Keratinocyte (primary cell): ENCODE measurements at regions not wholly inside any gene's neighbourhood (a gene's known extent, or its start where the extent isn't known, plus 50 kb on each side); places are given as distances from the start of the nearest gene placed in this dataset.
A peak's percentile ranks its signal among the peaks of the same experiment; 100 is the strongest.

Experiments
- DNase-seq: peaks from one replicate; pipeline ENCODE4 v3.0.0-alpha.2; 2011; ENCODE audit warnings: low read depth, missing footprints, low spot score
- FAIRE-seq: peaks from 2 replicates; lab custom pipeline; 2011; peaks lifted over from hg19 to GRCh38; lab: Jason Lieb, UNC
- H2AFZ ChIP-seq: 2 replicates; pipeline ENCODE4 v1.6.0; 2012; ENCODE audit warnings: low read length, control low read depth, inconsistent platforms; ENCODE audit not compliant: control insufficient read depth
- H3K27ac ChIP-seq: 2 replicates; pipeline ENCODE4 v1.5.1; 2011; ENCODE audit warnings: low read length; ENCODE audit not compliant: control insufficient read depth, insufficient read depth
- H3K27me3 ChIP-seq: 3 replicates; pipeline ENCODE4 v1.6.0; 2011; ENCODE audit warnings: low read length; ENCODE audit not compliant: control insufficient read depth, insufficient read depth; ENCODE audit errors: extremely low read depth
- H3K36me3 ChIP-seq, 2 experiments: 2 replicates in 1 of 2; 3 replicates in 1 of 2; pipeline ENCODE4 v1.5.1; 2011; ENCODE audit warnings: low read length in 2 of 2, mild to moderate bottlenecking in 1 of 2; ENCODE audit not compliant: control insufficient read depth in 2 of 2, insufficient read depth in 2 of 2; ENCODE audit errors: extremely low read depth in 1 of 2
- H3K4me1 ChIP-seq: 3 replicates; pipeline ENCODE4 v1.5.1; 2011; ENCODE audit warnings: low read length; ENCODE audit not compliant: control insufficient read depth, insufficient read depth; ENCODE audit errors: extremely low read depth
- H3K4me2 ChIP-seq: 3 replicates; pipeline ENCODE4 v1.6.0; 2011; ENCODE audit warnings: low read depth, low read length; ENCODE audit not compliant: control insufficient read depth, insufficient read depth; ENCODE audit errors: extremely low read depth
- H3K4me3 ChIP-seq, 3 experiments: fragments of 200-600 bp in 1 of 3; sonication (generic) in 1 of 3; 2 replicates in 2 of 3; 3 replicates in 1 of 3; pipeline ENCODE4 v1.5.1; 2011 to 2016; ENCODE audit warnings: low read length in 3 of 3, mild to moderate bottlenecking in 3 of 3, control low read depth in 2 of 3, inconsistent platforms in 1 of 3, low read depth in 1 of 3, mixed read lengths in 1 of 3, mixed run types in 1 of 3, moderate library complexity in 1 of 3; ENCODE audit not compliant: control insufficient read depth in 2 of 3, insufficient read depth in 2 of 3; ENCODE audit errors: extremely low read depth in 1 of 3
- H3K79me2 ChIP-seq: 2 replicates; pipeline ENCODE4 v1.6.0; 2012; ENCODE audit warnings: low read length; ENCODE audit not compliant: control insufficient read depth, insufficient read depth
- H3K9ac ChIP-seq: 3 replicates; pipeline ENCODE4 v1.6.0; 2011; ENCODE audit warnings: low read length; ENCODE audit not compliant: control insufficient read depth, insufficient read depth; ENCODE audit errors: extremely low read depth
- H3K9me1 ChIP-seq: 3 replicates; pipeline ENCODE4 v1.6.0; 2011; ENCODE audit warnings: low read length; ENCODE audit not compliant: control insufficient read depth, insufficient read depth; ENCODE audit errors: extremely low read depth
- H3K9me3 ChIP-seq: 2 replicates; pipeline ENCODE4 v1.5.1; 2012; ENCODE audit warnings: low read depth, low read length; ENCODE audit not compliant: control insufficient read depth
- H4K20me1 ChIP-seq: 3 replicates; pipeline ENCODE4 v1.6.0; 2011; ENCODE audit warnings: low read length; ENCODE audit not compliant: control insufficient read depth, insufficient read depth; ENCODE audit errors: extremely low read depth
- CTCF ChIP-seq, 3 experiments: IDR thresholded peaks in 1 of 3; conservative IDR thresholded peaks in 1 of 3; optimal IDR thresholded peaks in 1 of 3; 2 replicates in 2 of 3; 3 replicates in 1 of 3; pipeline versions ENCODE3 to v1.5.1; 2011; ENCODE audit warnings: low read length in 3 of 3, mild to moderate bottlenecking in 3 of 3, moderate library complexity in 2 of 3, control low read depth in 1 of 3, inconsistent platforms in 1 of 3; ENCODE audit not compliant: insufficient read depth in 2 of 3; ENCODE audit errors: extremely low read depth in 1 of 3
- EZH2 ChIP-seq: IDR thresholded peaks from one replicate; pipeline ENCODE4 v1.6.1; 2012; ENCODE audit warnings: inconsistent platforms, mild to moderate bottlenecking, low read length, moderate library complexity
- dilution Hi-C: fragments of 300-500 bp; cut with MboI; formaldehyde crosslinking; loops from one replicate; pipeline ENCODE4 v1.7.0; 2020; ENCODE audit warnings: low sequenced_read_pairs; ENCODE audit not compliant: extremely low pct_ligation_motif_present

GRCh38 chr3:1717524-1717923 is 381.1 kb upstream of the CNTN4 start:
- dilution Hi-C loops: no loop called here
- TF ChIP-seq CTCF (optimal IDR thresholded peaks at IDR 0.05 in 1 of 3, IDR thresholded peaks at IDR 0.05 in 1 of 3, conservative IDR thresholded peaks at IDR 0.05 in 1 of 3; ENCODE audit: extremely low read depth in 1 of 3, insufficient read depth in 2 of 3, low read length in 3 of 3) (no peak), EZH2 (no peak)
- Histone ChIP-seq H4K20me1 (no peaks in the 10 kb centered on the region), H3K4me1 (no peaks in the 10 kb centered on the region), H3K27me3 (no peaks in the 10 kb centered on the region), H3K4me3 (no peak overlapping the region), H3K9me1 (no peaks in the 10 kb centered on the region), H3K9me3 (no peaks in the 10 kb centered on the region), H3K4me2 (no peak overlapping the region), H3K79me2 (no peaks in the 10 kb centered on the region), H3K36me3 (no peaks in the 10 kb centered on the region), H3K27ac (no peak overlapping the region), H2AFZ (no peak overlapping the region), H3K9ac (no peak overlapping the region)
- no peak for DNase-seq
- no peak for FAIRE-seq

- dilution Hi-C loops: no loop called here
- DNase-seq: no peak
These were observed 374.9 kb upstream of the CNTN4 start for GRCh38 chr3:1723726-1724125.

More at GRCh38 chr3:1723726-1724125, 374.9 kb upstream of the CNTN4 start:
- Histone ChIP-seq H3K4me2 (peak overlapping the region; percentile 85), H3K36me3 (no peaks in the 10 kb centered on the region), H3K27ac (peak overlapping the region; percentile 53), H3K27me3 (no peaks in the 10 kb centered on the region), H4K20me1 (no peaks in the 10 kb centered on the region), H3K9me3 (no peaks in the 10 kb centered on the region), H3K9ac (no peak overlapping the region), H3K9me1 (no peaks in the 10 kb centered on the region), H3K79me2 (no peaks in the 10 kb centered on the region), H2AFZ (peak overlapping the region; percentile 85), H3K4me1 (peaks cover 12% of the 10 kb centered on the region), H3K4me3 (peak overlapping the region in 1 of 3 experiments; percentile 58)
- FAIRE-seq: peak; percentile 46
- TF ChIP-seq CTCF (optimal IDR thresholded peaks at IDR 0.05 in 1 of 3, IDR thresholded peaks at IDR 0.05 in 1 of 3, conservative IDR thresholded peaks at IDR 0.05 in 1 of 3; ENCODE audit: extremely low read depth in 1 of 3, insufficient read depth in 2 of 3, low read length in 3 of 3) (no peak), EZH2 (no peak)
